HG03469 (cell line): ENCODE measurements at regions not wholly inside any gene's neighbourhood (a gene's known extent, or its start where the extent isn't known, plus 50 kb on each side); places are given as distances from the start of the nearest gene placed in this dataset.
A peak's percentile ranks its signal among the peaks of the same experiment; 100 is the strongest.

Experiments used
- ATAC-seq: cut with Tn5 transposase; IDR thresholded peaks from one replicate; pipeline ENCODE4 v1.9.1; 2021; ENCODE audit warnings: mild to moderate bottlenecking, moderate library complexity, moderate number of reproducible peaks; ENCODE audit not compliant: unreplicated experiment

GRCh38 chr1:69292833-69293232 lies 274.9 kb upstream of the LRRC7 start:
- no peak for ATAC-seq

- no peak for ATAC-seq
Observed at GRCh38 chr1:69294171-69294570, 273.6 kb upstream of the LRRC7 start.

- no peak for ATAC-seq
Observed at GRCh38 chr1:69295265-69295664, 272.5 kb upstream of the LRRC7 start.

- ATAC-seq: no peak
Observed at GRCh38 chr1:69305621-69306020, 262.1 kb upstream of the LRRC7 start.

- no peak for ATAC-seq
Observed at GRCh38 chr1:69312055-69312732, 255.5 kb upstream of the LRRC7 start.

DNA sequence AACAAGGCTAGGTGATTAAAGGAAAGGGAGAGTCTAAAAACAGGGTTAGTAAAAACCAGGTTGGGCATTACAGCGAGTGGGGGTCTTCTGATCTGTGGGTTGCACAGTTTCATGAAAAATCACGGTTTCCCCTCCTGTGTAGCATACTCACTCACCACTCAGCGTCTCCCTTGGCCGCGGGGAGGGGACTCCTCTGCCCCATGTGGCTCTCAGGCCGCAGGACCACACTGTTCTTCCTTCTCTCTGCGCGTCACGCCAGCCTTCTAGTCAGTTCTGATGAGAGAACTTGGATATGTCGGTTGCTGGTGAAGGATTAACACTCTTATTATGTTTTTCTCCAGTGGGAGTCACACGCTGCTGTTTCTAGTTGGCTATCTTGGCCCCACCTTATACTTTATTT lies 254.6 kb upstream of the LRRC7 start:
- ATAC-seq: no peak

DNA sequence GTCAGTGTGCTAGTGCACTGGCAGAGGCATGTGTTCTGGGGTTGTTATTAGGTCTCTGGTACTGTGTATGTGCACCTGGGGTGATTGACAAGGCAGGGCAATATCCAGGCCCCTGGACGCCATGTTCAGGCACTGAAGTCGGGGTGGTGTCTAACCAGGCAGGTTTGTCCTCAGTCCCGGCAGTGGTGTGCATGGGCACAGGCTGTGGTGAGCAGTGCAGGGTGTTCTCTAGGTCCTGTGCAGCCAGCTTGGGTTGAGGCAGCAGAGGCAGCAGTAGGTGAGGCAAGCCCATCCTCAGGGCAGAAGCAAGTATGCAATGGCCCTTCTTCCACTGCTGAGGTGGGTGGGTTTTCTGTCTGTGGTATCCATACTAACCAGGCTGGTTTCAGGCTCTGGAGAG lies 252.3 kb upstream of the LRRC7 start:
- ATAC-seq: no peak

DNA sequence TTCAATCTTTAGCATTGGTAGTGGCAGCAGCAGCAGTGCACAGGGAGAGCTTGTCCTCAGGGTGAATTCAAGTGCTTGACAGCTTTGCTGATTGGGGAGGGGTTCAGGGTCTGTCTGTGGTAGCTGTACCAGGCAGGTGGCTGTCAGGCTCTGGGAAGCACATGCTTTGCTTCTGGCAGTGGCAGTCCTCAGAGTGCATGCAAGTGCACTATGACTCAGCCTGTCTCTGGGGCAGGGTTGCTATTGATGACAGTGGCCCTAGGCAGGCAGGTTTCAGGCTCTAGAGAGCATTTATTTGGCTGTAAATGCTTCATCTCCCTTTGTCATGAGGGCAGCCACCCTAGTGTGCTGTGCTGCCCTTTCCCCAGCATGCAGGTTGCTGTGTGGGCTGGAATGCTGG lies 251.9 kb upstream of the LRRC7 start:
- ATAC-seq: no peak

GRCh38 chr1:69319287-69319686 lies 248.4 kb upstream of the LRRC7 start:
- ATAC-seq: no peak

GRCh38 chr1:69320757-69321211 lies 246.9 kb upstream of the LRRC7 start:
- ATAC-seq: peak; percentile 59

DNA sequence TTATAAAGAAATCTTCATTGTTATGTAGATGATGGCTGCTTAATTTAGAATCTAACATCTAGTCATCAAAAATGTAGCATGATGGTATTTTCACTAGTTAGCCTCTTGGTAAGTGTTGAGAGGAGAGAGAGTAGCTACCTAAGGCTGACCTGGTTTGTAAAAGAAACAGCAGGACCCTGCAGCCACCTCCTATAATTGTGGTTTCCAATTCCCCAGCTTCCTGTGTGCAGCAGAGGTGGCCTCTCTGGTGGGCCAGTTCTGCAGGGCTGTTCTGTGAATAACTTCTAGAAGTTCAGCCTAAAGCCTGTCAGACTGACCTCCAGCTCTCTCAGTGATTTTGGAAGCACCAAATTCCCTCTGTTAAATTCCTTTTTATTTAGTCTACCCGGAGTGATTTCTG lies 246.4 kb upstream of the LRRC7 start:
- ATAC-seq: no peak

DNA sequence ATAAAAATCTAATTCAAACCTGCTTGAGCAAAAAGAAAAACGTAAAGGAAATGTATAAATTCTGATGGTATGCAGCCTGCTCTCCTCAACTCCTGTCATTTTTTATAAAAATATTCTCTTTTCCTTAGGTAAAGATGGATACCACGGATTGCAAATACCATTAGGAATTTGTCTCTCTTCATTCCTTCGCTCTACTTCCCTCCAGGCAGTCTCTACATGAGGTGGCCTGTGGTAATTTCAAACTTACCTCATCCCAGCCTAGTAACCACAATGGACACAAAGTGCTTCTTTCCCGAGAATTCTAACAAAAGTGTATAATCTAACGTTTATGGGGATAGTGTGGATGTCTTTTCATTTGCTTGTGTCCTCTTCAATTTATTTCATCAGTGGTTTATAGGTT lies 239.5 kb upstream of the LRRC7 start:
- no peak for ATAC-seq

DNA sequence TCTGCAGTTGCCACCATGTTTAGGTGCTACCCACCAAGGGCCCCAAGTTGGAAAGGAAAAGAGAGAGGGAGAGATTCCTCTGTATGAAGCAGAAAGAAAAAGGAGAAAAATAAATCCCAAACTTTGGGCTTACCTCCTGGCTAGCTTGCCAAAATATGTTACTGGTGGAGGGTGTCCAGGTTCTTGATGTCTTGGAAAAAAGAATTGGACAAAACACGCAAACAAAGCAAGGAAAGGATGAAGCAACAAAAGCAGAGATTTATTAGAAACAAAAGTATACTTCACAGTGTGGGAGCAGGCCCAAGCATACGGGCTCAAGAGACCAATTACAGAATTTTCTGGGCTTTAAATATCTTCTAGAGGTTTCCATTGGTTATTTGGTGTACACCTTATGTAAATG lies 204.5 kb upstream of the LRRC7 start:
- no peak for ATAC-seq

- ATAC-seq: no peak
Observed at GRCh38 chr1:69373520-69373919, 194.2 kb upstream of the LRRC7 start.

GRCh38 chr1:69376408-69376807 lies 191.3 kb upstream of the LRRC7 start:
- no peak for ATAC-seq

DNA sequence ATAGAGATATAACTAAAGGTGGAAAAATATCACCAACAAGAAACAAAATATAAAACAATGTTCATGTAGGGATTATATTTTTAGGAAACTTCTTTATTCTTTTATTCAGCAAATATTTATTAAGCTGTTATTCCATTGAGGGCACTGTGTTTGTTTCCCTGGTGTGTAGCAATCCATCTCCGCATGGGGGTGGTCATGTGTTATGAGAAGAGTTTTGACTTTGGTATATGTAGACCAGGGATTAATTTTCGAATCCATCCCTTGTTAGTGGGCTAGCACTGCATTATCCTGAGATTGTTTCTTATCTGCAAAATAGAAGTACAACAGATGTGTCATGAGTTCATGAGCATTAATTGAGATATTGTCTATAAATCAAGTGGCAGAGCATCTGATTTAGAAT lies 190.2 kb upstream of the LRRC7 start:
- no peak for ATAC-seq

DNA sequence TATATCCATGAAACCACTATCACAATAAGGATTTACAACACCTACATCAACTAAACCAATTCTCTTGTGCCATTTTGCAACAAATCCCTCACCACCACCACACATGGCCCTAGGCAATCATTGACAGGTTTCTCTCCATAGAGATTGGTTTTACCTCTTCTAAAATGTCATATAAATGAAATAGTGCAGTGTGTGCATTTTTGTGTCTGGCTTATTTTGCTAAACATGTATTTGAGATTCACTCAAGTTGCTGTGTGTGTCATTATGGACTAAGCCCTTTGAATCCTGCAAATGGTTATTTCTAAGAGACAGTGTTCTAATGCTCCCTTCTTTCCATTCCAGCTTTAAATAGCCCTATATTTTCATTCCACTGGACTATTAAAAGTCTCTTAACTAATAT lies 179.7 kb upstream of the LRRC7 start:
- no peak for ATAC-seq

DNA sequence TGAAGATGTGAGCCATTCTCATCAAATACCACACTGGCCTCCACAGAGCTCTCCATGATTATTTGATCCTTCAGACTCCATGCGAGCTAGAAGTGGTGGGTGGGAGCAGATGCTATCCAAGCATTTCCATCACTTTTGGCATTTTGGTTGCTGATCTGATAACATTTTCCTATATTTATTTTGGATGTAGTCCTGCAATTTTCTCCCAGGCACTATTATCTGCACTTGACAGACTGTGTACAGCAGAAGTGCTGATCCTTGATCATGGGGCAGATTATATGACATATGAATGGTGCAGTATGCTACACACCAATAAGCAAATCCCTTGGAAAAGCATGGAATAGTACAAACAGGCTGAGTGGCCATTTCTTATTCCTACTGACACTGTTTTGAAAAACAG lies 167.6 kb upstream of the LRRC7 start:
- no peak for ATAC-seq

DNA sequence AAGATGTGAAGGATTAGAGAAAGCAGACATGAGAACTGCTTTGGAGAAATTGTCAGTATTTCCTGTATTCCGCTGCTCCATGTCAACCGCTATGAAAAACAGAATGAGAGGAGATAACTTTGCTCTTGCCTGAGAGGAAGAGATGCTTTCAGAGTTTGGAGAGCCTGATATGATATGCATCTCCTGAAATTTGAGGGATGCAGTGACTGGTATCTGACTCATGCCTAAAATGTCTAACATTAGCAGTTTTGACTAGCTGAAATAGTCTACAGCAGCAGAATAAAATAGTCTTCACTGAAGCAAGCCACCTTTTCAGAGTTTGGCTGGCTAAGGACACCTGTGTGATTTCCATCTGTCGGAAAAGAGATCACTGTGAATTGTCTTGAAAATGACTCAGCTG lies 165.8 kb upstream of the LRRC7 start:
- no peak for ATAC-seq

DNA sequence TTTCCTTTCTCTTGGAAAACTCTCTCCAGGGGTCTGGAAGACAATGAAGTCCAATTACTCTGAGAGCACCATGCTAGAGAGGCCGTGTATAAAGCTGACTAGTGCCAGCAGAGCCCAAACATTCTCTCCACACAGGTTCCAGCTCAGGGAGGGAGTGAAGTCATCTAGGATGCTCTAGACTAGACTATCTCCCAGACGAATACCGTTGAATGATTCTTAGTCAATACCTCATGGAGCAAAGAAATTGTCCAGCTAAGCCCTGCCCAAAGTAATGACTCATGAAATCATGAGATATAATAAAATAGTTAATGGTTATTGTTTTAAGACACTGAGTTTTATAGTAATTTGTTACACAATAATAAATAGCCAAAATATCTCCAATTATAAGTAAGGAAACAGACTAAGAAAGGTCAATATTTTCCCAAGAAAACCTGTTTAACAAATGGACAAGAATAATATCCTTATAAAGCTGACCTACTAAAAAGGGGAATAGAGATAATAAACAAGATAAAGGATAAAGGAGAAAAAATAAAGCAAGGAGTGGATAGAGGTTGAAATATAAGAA lies 163.9 kb upstream of the LRRC7 start:
- no peak for ATAC-seq

DNA sequence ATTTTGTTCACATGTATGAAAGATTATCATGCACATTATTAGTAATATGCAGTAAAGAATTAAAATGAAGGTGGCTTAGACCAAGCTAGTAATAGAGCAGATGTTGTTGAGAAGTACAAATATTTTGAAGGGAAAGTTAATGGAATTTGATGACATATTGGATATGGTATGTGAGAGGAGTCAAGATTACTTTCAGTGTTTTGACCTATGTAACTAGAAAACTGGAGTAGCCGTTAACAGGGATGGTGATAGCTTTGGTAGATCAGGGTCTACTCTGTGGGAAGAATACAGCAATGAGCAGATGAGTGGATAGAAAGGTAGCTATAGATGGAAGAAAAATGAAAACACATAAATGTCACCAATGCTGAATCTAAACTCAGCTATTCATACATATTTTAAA lies 163.2 kb upstream of the LRRC7 start:
- no peak for ATAC-seq

DNA sequence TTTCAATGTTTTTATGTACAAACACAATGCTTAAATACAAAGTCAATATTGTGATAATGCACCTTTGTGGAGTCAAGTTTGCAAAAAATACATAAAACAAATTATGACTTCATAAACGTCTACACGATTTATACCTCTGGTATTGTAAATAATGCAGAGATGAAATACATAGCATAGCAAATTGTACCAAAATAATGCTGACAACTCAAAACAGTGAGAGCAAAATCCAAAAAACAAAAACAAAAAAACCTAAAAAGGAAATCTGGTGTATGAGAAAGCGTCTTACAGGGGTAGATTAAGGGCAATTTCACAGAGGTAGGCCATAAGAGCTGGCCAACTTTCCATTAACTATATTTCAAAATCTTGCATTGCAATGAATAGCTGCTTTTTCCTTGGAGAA lies 161.5 kb upstream of the LRRC7 start:
- ATAC-seq: no peak
